ENCODE measurements at regions not wholly inside any gene's neighbourhood (a gene's known extent, or its start where the extent isn't known, plus 50 kb on each side); places are given as distances from the start of the nearest gene placed in this dataset.
A peak's percentile ranks its signal among the peaks of the same experiment; 100 is the strongest.

DNA sequence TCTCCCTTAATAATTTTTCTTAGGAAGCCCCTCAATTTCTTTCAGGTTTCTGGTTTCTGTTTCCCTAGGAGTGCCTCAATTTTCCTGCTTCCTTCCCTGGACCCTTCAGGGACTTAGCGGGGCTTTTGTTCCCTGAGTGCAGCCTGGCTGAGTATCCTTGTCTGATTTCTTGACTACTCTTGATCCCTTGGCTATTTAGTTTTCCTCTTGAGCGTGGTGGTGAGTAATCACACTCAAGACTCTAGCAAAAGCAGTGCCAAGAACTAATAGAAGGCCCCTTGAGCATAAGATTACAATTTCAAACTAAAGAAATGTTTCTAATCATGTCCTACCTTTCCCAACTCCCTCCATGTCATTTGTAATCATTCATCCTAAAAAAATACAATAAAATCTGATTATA lies 94.3 kb upstream of the C3orf80 start:
- no peak for DNase-seq (ENCODE audit: low spot score)

- DNase-seq (ENCODE audit: low spot score) = peak; percentile 74
Measured at GRCh38 chr3:160132226-160132625, 93.0 kb upstream of the C3orf80 start.

DNA sequence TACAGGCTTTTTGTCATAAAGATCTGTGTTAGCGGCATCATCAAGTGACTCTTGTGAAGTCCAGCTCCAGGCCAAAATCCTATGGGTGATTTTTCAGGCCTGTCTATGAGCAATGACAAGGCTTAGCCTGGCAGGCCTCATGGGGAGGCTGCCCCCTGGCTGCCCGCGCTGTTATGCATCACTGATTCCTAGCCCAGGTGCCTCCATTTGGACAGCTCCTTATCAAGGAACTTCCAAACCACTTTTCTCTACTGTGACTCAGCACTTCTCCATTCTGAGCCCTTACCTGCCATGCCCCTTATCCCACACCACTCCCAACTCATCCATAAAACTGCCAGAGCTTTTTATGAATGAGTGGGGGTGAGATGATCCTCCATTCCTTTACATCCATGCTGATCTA lies 91.5 kb upstream of the C3orf80 start:
- no peak for DNase-seq (ENCODE audit: low spot score)

DNA sequence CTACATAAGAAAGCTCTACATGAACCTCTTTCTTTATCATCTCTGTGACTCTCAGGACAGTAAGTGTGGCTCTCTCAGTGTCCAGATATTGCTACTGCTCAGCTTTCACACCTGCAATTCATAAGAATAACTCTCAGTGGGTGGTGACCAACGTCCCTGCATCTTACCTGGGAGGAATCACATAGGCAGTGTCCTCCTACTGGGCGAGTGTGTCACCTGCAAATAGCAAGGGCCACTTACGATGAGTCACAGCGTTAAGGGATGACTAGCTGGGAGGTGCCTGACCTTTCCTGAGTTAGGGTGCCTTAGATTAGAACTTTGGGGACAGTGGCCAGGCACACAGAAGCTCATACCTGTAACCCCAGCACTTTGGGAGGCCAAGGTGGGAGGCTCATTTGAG lies 90.8 kb upstream of the C3orf80 start:
- no peak for DNase-seq (ENCODE audit: low spot score)

- DNase-seq (ENCODE audit: low spot score) = no peak
Measured at GRCh38 chr3:160134964-160135363, 90.3 kb upstream of the C3orf80 start.

- DNase-seq (ENCODE audit: low spot score) = peak; percentile 91
Measured at GRCh38 chr3:160135851-160136250, 89.4 kb upstream of the C3orf80 start.

- DNase-seq (ENCODE audit: low spot score) = no peak
Measured at GRCh38 chr3:160136421-160136820, 88.8 kb upstream of the C3orf80 start.

- DNase-seq (ENCODE audit: low spot score) = no peak
Measured at GRCh38 chr3:160139291-160139690, 85.9 kb upstream of the C3orf80 start.

- DNase-seq (ENCODE audit: low spot score) = no peak
Measured at GRCh38 chr3:160140756-160141155, 84.5 kb upstream of the C3orf80 start.

GRCh38 chr3:160141485-160142185 lies 83.6 kb upstream of the C3orf80 start:
- no peak for DNase-seq (ENCODE audit: low spot score)

GRCh38 chr3:160143482-160143881 lies 81.7 kb upstream of the C3orf80 start:
- no peak for DNase-seq (ENCODE audit: low spot score)

DNA sequence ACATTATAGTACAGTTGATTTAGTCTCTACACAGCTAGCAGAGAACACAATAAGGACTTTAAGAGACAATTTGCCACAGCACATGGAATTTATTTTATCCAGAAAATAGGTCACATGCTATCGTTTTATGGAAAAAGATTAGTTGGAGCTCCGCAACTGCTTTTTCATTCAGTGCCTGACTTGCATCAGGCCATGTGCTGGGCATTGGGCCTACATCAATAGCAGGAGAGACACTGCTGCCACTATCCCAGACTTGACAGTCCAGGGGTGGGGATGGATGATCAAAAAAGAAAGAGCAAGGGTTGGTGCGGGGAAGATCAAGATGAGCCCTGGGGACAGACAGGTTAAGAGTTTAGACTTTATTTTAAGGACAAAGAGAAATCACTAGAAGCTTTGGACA lies 75.2 kb upstream of the C3orf80 start:
- no peak for DNase-seq (ENCODE audit: low spot score)

GRCh38 chr3:160150525-160150924 lies 74.7 kb upstream of the C3orf80 start:
- DNase-seq (ENCODE audit: low spot score) = no peak

DNA sequence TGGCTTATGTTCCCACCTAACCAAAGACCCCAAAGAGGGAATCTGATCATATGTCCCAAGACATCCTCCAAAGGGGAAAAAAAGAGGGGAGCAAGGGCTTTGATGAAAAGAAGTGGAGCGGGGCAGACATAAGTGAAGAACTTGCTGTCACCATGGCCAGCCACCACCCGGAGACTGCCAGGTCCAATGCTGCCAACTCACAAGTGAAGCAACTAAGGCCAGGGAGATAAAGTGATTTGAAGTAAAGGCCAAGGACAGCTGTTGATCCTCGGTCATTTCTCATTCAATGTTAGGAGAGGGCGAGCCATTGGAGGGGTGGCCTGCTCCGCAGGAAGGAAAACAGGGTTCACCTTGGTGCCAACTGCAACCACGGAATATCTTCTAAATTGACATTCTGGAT lies 72.6 kb upstream of the C3orf80 start:
- no peak for DNase-seq (ENCODE audit: low spot score)

- no peak for DNase-seq (ENCODE audit: low spot score)
Measured at GRCh38 chr3:160154033-160154432, 71.2 kb upstream of the C3orf80 start.

GRCh38 chr3:160154596-160154995 lies 70.6 kb upstream of the C3orf80 start:
- DNase-seq (ENCODE audit: low spot score) = no peak

- no peak for DNase-seq (ENCODE audit: low spot score)
Measured at GRCh38 chr3:160157321-160157720, 67.9 kb upstream of the C3orf80 start.

- DNase-seq (ENCODE audit: low spot score) = no peak
Measured at GRCh38 chr3:160159341-160159740, 65.9 kb upstream of the C3orf80 start.

DNA sequence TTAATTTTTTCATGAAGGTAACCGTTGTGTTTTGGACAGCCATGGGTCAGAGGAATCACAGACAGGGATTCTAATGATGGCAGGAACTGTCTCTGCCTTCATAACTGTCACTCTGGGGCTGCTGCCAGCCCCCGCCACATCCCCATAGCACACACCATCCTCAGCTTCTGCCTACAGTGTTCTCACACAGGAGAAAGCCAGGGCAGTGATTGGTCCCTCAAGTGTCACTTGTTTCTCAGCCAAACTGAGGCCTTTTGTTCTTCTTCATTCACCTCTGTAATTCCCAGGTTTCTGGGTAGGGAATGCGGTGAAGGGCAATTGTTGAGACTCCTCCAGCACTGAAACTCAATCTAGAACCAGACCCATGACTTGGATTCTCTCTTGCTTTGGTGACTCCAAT lies 65.4 kb upstream of the C3orf80 start:
- no peak for DNase-seq (ENCODE audit: low spot score)

DNA sequence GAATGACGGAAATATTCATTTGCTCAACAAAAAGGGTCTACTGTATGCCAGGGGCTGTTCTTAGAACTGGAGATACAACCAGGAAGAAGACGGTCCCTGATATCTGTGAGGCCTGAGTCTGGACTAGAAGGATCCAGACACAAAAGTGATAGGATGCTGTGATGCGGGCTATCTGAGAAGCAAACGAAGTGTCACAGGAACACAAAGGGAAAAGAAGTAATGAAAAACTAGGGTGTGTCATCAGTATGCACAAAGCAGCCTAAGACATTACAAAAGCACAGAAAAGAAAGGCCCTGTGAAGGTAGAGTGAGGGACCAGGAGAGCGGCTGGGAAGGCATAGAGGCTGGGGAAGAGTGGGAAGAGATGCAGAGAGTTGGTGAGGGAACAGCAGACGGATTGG lies 63.3 kb upstream of the C3orf80 start:
- no peak for DNase-seq (ENCODE audit: low spot score)

- no peak for DNase-seq (ENCODE audit: low spot score)
Measured at GRCh38 chr3:160162440-160162839, 62.8 kb upstream of the C3orf80 start.

GRCh38 chr3:160163229-160163878 lies 61.9 kb upstream of the C3orf80 start:
- peak; percentile 44 for DNase-seq (ENCODE audit: low spot score)

DNA sequence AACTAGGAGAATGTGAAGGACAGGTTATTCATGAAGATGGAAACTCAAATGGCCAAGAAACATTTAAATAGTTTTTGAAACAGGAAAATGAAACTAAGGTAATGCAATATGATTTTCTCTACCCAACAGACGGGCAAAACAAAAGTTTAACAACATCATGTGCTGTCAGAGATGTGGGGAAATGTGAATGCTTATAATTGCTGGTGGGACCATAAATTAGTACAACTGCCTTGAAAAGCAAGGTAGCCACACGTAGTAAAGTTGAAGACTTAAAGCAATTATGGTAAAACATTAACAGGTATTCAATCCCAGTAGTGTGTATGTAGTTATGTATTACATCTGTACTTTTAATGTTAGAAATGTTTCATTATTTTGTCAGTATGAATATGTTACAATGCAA lies 57.0 kb upstream of the C3orf80 start:
- DNase-seq (ENCODE audit: low spot score) = no peak
